ENCODE measurements at regions not wholly inside any gene's neighbourhood (a gene's known extent, or its start where the extent isn't known, plus 50 kb on each side); places are given as distances from the start of the nearest gene placed in this dataset.

- TF ChIP-seq POLR2A (IDR thresholded peaks at IDR 0.05; ENCODE audit: low read depth, low read length) (no peak), CTCF (IDR thresholded peaks at IDR 0.05 in 2 of 3, conservative IDR thresholded peaks at IDR 0.05 in 1 of 3; ENCODE audit: control insufficient read depth in 2 of 3, extremely low read depth in 1 of 3, insufficient read depth in 1 of 3, low read depth in 3 of 3, low read length in 3 of 3) (no peak), EP300 (IDR thresholded peaks at IDR 0.05; ENCODE audit: borderline replicate concordance in 1 of 2, control insufficient read depth in 1 of 2, low read depth in 2 of 2, low read length in 2 of 2) (no peak), ZNF274 (IDR thresholded peaks at IDR 0.05; ENCODE audit: insufficient read depth, insufficient read length) (no peak)
Observed at GRCh38 chr10:29119374-29119773, 169.5 kb upstream of the LYZL1 start.

Measured in GM12878 (cell line).